GM12872 (cell line): ENCODE measurements at regions not wholly inside any gene's neighbourhood (a gene's known extent, or its start where the extent isn't known, plus 50 kb on each side); places are given as distances from the start of the nearest gene placed in this dataset.

Experiments used
- CTCF ChIP-seq: IDR thresholded peaks from 3 replicates; pipeline ENCODE4 v1.5.1; 2011; ENCODE audit warnings: low read depth, mild to moderate bottlenecking, low read length, moderate library complexity; ENCODE audit not compliant: insufficient read depth

DNA sequence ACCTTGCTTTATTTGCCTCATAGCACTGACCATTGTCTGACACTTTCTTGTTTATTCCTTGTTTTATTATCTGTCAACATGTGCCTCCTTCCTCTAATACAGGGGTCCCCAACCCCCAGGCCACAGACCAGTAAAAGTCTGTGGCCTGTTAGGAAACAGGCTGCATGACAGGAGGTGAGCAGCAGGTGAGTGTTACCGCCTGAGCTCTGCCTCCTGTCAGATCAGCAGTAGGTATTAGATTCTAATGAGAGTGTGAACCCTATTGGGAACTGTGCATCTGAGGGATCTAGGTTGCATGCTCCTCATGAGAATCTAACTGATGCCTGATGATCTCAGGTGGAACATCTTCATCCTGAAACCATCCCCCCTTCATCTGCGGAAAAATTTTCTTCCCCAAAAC is 228.0 kb downstream of the HINT1 start:
- TF ChIP-seq CTCF, result no peak

DNA sequence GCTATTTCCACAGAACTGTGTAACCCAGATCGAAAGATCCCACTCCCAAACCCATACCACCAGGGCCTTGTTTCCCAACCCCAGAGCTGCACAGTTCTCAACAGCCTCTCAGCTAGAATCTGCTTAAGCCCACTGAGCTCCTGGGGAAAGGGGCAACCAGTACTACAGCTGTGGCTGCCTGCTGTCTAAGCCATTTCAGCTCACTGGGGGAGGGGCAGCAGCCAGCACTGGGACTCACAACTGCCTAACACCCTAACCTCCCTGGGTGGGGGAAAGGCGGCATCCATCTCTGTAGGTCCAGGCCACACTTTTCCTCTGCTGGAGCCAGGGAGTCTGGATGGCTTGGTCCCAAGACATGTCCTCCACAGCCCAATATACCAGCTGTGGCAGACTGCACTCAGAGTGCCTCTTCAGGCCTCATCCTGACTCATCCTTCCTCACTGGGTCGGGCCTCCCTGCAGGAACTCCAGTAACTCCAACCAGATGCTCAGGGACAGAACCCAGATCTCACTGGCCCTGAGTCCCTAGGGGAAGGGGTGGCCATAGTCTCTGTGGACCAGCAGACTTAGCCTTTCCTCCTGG is 241.4 kb downstream of the HINT1 start:
- TF ChIP-seq CTCF, result no peak

- 0 out of 3 replicates have a peak, but pooled peaks have one; percentile 4 for TF ChIP-seq CTCF
Measured at GRCh38 chr5:130912088-130912487, 253.0 kb downstream of the HINT1 start.

GRCh38 chr5:130908186-130908585 is 256.9 kb downstream of the HINT1 start:
- no peak for TF ChIP-seq CTCF

DNA sequence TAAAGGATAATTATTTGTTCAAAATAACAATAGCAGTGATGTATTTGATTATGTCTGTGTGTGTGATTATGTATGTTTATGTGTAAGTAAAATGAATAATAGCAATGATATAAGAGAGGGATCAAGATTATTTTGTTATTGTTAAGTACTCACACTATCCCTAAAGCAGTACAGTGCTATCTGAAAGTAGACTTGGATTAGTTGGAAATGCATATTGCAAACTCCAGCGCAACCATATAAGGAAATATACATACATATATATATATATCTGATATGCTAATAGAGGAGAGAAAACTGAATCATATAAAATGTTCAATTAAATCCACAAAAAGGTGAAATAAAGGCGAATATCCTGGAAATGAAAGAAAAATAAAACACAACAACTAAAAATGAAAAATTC is 268.4 kb downstream of the HINT1 start:
- no peak for TF ChIP-seq CTCF

DNA sequence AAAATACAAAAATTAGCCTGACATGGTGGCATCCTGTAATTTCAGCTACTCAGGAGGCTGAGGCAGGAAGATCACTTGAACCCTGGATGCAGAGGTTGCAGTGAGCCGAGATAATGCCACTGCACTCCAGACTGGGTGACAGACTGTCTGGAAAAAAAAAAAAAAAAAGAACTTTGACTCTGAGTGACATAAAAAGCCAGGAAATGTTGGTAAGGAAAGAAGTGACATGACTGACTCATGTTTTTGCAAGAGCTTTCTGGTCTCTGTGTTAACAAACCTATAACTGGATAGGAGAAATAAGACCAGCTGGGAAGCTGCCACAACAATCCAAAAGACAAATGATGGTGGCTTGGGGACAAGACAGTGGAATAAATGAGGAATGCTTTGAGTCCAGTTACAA is 272.1 kb downstream of the HINT1 start:
- TF ChIP-seq CTCF, result no peak

DNA sequence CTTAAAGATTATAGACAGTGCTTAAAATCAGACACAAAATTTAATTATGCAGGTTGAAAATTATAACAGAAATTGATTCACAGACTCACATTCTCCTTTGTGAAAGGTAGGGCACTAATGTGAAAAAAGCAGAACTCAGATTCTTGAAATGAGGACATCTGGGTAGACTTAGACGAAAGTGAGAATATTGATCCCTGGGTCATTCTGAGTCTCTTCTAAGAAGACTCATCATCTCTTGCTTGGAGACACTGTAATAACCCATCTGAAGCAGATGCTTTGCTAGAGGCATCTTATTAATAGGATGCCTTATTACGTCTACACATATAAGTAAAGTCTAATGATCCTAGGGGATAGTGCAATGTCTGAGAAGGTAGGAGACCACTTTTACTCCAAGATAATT is 274.4 kb downstream of the HINT1 start:
- no peak for TF ChIP-seq CTCF
